K562 (cell line): ENCODE measurements at regions not wholly inside any gene's neighbourhood (a gene's known extent, or its start where the extent isn't known, plus 50 kb on each side); places are given as distances from the start of the nearest gene placed in this dataset.
"Not testable (repeated sequence)": the region's sequence is repeated elsewhere in the genome, so short reads cannot be mapped to it uniquely, and the experiment has no call there.

Experiments used
- ATAC-seq: fragments of 200-7000 bp; cut with Tn5 transposase; 3 replicates; pipeline ENCODE4 v1.9.1; 2020; ENCODE audit warnings: moderate library complexity
- BruUV-seq: library from RNA; stranded (reverse); fragments of 400-500 nt; replicated peaks from 2 replicates; lab custom pipeline; 2021; lab: Mats Ljungman, UMichigan
- CTCF ChIA-PET: fragments of 300-600 bp; formaldehyde crosslinking; extraction: SDS; loops from one replicate; lab custom pipeline; 2021; ENCODE audit warnings: low intra/inter-chr PET ratio; lab: Yijun Ruan, JAX
- POLR2A ChIA-PET: fragments of 300-600, 350-650 bp; sonication (Branson Sonifier 250); formaldehyde crosslinking; extraction: SDS; loops from one replicate; lab custom pipeline; 2021; ENCODE audit warnings: antibody characterized with exemption, inconsistent platforms; lab: Yijun Ruan, JAX
- DNase-seq, 4 experiments: peaks; one replicate each; pipeline versions ENCODE4 v3.0.0 to v3.0.0-alpha.2; 2011 to 2018; ENCODE audit warnings: low spot score in 3 of 4, mixed read lengths in 3 of 4; ENCODE audit errors: extremely low read depth in 1 of 4
- FAIRE-seq: peaks from 2 replicates; lab custom pipeline; 2011; peaks lifted over from hg19 to GRCh38; lab: Jason Lieb, UNC
- H2AFZ ChIP-seq: 2 replicates; pipeline ENCODE4 v1.6.0; 2011; ENCODE audit warnings: low read depth, low read length, control low read depth, inconsistent platforms
- H3K27ac ChIP-seq: fragments of 200-600 bp; 3 replicates; pipeline ENCODE4 v1.8.0; 2011; ENCODE audit warnings: low read depth, mild to moderate bottlenecking, control low read depth, inconsistent platforms, low read length, moderate library complexity, mixed read lengths; ENCODE audit errors: extremely low read depth
- H3K27me3 ChIP-seq, 2 experiments: fragments of 300-600 bp in 1 of 2; 2 replicates in 1 of 2; 3 replicates in 1 of 2; pipeline versions ENCODE4 v1.6.0 to v1.8.0; 2011; ENCODE audit warnings: inconsistent platforms in 2 of 2, low read length in 2 of 2, mild to moderate bottlenecking in 1 of 2, mixed read lengths in 1 of 2, moderate library complexity in 1 of 2; ENCODE audit not compliant: control insufficient read depth in 2 of 2, insufficient read depth in 2 of 2
- H3K36me3 ChIP-seq: fragments of 300-600 bp; 3 replicates; pipeline ENCODE4 v1.8.0; 2011; ENCODE audit warnings: mild to moderate bottlenecking, low read length, inconsistent platforms; ENCODE audit not compliant: control insufficient read depth, insufficient read depth
- H3K4me1 ChIP-seq, 2 experiments: fragments of 200-600 bp in 1 of 2; replicated peaks in 1 of 2; 2 replicates in 1 of 2; 3 replicates in 1 of 2; pipeline versions ENCODE4 v1.5.1 to v1.8.0; 2011; ENCODE audit warnings: inconsistent platforms in 2 of 2, low read length in 2 of 2, mild to moderate bottlenecking in 1 of 2, mixed read lengths in 1 of 2, moderate library complexity in 1 of 2; ENCODE audit not compliant: control insufficient read depth in 2 of 2, insufficient read depth in 2 of 2
- H3K4me2 ChIP-seq: 2 replicates; pipeline ENCODE4 v1.6.1; 2011; ENCODE audit warnings: low read length, control low read depth, inconsistent platforms, mixed read lengths; ENCODE audit not compliant: insufficient read depth
- H3K4me3 ChIP-seq: fragments of 200-600 bp; sonication (generic), shearing (Covaris generic); 2 replicates; pipeline ENCODE4 v1.5.1; 2016; ENCODE audit warnings: control low read depth, inconsistent platforms
- H3K79me2 ChIP-seq: fragments of 200-600 bp; 3 replicates; pipeline ENCODE4 v1.8.0; 2011; ENCODE audit warnings: low read length, inconsistent platforms; ENCODE audit not compliant: control insufficient read depth, insufficient read depth
- H3K9ac ChIP-seq, 2 experiments: 2 replicates each; pipeline versions ENCODE4 v1.6.0 to v1.6.1; 2011; ENCODE audit warnings: low read depth in 2 of 2, low read length in 2 of 2, control low read depth in 1 of 2, inconsistent platforms in 1 of 2, mild to moderate bottlenecking in 1 of 2, mixed read lengths in 1 of 2; ENCODE audit not compliant: insufficient read depth in 1 of 2
- H3K9me1 ChIP-seq: one replicate; pipeline ENCODE4 v1.6.0; 2011; ENCODE audit warnings: inconsistent platforms, mild to moderate bottlenecking, low read length, moderate library complexity; ENCODE audit not compliant: control insufficient read depth, insufficient read depth
- H3K9me3 ChIP-seq: replicated peaks from 2 replicates; pipeline ENCODE4 v1.5.1; 2011; ENCODE audit warnings: low read depth, low read length, inconsistent platforms; ENCODE audit not compliant: control insufficient read depth, insufficient read depth
- H4K20me1 ChIP-seq: replicated peaks from 2 replicates; pipeline ENCODE4 v1.6.1; 2011; ENCODE audit warnings: low read length, inconsistent platforms, mixed read lengths; ENCODE audit not compliant: control insufficient read depth, insufficient read depth
- ATF3 ChIP-seq, 2 experiments: fragments of 450-650 bp in 1 of 2; sonication (generic) in 1 of 2; formaldehyde crosslinking in 1 of 2; IDR thresholded peaks in 1 of 2; conservative IDR thresholded peaks in 1 of 2; 2 replicates each; pipeline versions ENCODE4 v1.6.1 to v1.8.1; 2016 to 2023; ENCODE audit warnings: mild to moderate bottlenecking in 2 of 2, moderate library complexity in 2 of 2, inconsistent platforms in 1 of 2, missing genetic modification reagents in 1 of 2
- NFYB ChIP-seq: IDR thresholded peaks from 2 replicates; pipeline ENCODE4 v1.6.1; 2011; ENCODE audit warnings: mild to moderate bottlenecking, moderate library complexity; ENCODE audit not compliant: insufficient read length; ENCODE audit errors: extremely low read depth
- XRCC5 ChIP-seq: fragments of 200-400 bp; formaldehyde crosslinking; IDR thresholded peaks from 2 replicates; pipeline ENCODE4 v1.6.1; 2017; ENCODE audit warnings: low read depth, mild to moderate bottlenecking, low read length
- whole genome bisulfite sequencing: fragments of 100-300 bp; shearing (Covaris generic); methylation state at CpG from one replicate; pipeline ENCODE4 v1.1.6; 2016; ENCODE audit warnings: low coverage, mixed read lengths; ENCODE audit not compliant: insufficient coverage; ENCODE audit errors: missing lambda C conversion rate; 5-methylcytosine and 5-hydroxymethylcytosine counted together
- in situ Hi-C: fragments of 300-500 bp; cut with MboI; formaldehyde crosslinking; loops from 4 replicates; pipeline ENCODE4 v1.15.0; 2018; ENCODE audit warnings: inconsistent platforms, mixed read lengths
- intact Hi-C: fragments of 100-400 bp; cut with micrococcal nuclease; formaldehyde crosslinking; loops from 2 replicates; pipeline ENCODE4 v1.14.2; 2022

GRCh38 chr5:1955586-1955985 lies 72.9 kb upstream of the IRX4 start (continued):
- no peak for TF ChIP-seq NFYB
- TF ChIP-seq ATF3 (IDR thresholded peaks at IDR 0.05): no peak
- TF ChIP-seq ATF3 (CRISPR knock-in tag; conservative IDR thresholded peaks at IDR 0.05): no peak
- TF ChIP-seq XRCC5: no peak

- intact Hi-C loops, H2AFZ ChIP-seq, CTCF ChIA-PET, H3K4me2 ChIP-seq, DNase-seq, H3K27ac ChIP-seq, H3K79me2 ChIP-seq, ATAC-seq, in situ Hi-C loops, H3K4me3 ChIP-seq, H3K9me1 ChIP-seq, H3K9me3 ChIP-seq, BruUV-seq, H3K4me1 ChIP-seq, H3K9ac ChIP-seq, H4K20me1 ChIP-seq, FAIRE-seq, H3K36me3 ChIP-seq: not testable (repeated sequence)
- peaks cover 14 to 52% of the 10 kb centered on the region in 2 experiments for H3K27me3 ChIP-seq
- WGBS: under 1% methylated on average over 5 of the region's 5 CpGs
- POLR2A ChIA-PET: interaction anchor here (0.6 kb wide), 1 partner anchor 289 kb away, joined by 3 read pairs; no protein-coding TSS in a partner anchor
These were observed 71.0 kb upstream of the IRX4 start for GRCh38 chr5:1953710-1954109.
